AG09309 (cell line): ENCODE measurements at regions not wholly inside any gene's neighbourhood (a gene's known extent, or its start where the extent isn't known, plus 50 kb on each side); places are given as distances from the start of the nearest gene placed in this dataset.

Experiments used
- DNase-seq: peaks from one replicate; pipeline ENCODE4 v3.0.0-alpha.2; 2010; ENCODE audit warnings: low read depth
- H3K4me3 ChIP-seq: 2 replicates; pipeline ENCODE4 v1.5.1; 2011; ENCODE audit warnings: mild to moderate bottlenecking, low read depth, low read length, moderate library complexity; ENCODE audit not compliant: control insufficient read depth
- TF ChIP-seq, protein P1 (sequence below): IDR thresholded peaks from 2 replicates; pipeline ENCODE4 v1.5.1; 2011; ENCODE audit warnings: mild to moderate bottlenecking, low read depth, low read length, inconsistent platforms; ENCODE audit not compliant: insufficient read depth, control insufficient read depth; ENCODE audit errors: missing control alignments

DNA sequence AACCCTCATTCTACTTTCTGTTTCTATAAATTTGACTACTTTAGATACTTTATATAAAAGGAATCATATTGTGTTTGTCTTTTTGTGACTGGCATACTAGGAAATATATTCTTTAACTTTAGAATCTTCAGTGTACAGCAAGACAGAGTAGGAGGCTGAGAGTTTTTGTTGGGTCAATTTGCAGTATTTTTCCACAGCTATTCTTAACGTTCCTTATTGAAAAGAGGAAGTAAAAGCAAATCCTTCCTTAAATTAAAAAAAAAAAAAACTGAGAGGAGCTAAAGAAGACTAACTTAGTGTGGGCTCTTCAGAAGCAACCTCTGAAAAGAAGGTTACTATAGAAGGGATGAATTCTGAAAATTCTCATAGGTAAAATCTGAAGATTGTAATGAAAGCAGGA lies 1194.6 kb downstream of the ADGRL3 start:
- no peak overlapping the region for H3K4me3 ChIP-seq
- TF ChIP-seq, protein P1, sequence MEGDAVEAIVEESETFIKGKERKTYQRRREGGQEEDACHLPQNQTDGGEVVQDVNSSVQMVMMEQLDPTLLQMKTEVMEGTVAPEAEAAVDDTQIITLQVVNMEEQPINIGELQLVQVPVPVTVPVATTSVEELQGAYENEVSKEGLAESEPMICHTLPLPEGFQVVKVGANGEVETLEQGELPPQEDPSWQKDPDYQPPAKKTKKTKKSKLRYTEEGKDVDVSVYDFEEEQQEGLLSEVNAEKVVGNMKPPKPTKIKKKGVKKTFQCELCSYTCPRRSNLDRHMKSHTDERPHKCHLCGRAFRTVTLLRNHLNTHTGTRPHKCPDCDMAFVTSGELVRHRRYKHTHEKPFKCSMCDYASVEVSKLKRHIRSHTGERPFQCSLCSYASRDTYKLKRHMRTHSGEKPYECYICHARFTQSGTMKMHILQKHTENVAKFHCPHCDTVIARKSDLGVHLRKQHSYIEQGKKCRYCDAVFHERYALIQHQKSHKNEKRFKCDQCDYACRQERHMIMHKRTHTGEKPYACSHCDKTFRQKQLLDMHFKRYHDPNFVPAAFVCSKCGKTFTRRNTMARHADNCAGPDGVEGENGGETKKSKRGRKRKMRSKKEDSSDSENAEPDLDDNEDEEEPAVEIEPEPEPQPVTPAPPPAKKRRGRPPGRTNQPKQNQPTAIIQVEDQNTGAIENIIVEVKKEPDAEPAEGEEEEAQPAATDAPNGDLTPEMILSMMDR: no peak
- no peak for DNase-seq

DNA sequence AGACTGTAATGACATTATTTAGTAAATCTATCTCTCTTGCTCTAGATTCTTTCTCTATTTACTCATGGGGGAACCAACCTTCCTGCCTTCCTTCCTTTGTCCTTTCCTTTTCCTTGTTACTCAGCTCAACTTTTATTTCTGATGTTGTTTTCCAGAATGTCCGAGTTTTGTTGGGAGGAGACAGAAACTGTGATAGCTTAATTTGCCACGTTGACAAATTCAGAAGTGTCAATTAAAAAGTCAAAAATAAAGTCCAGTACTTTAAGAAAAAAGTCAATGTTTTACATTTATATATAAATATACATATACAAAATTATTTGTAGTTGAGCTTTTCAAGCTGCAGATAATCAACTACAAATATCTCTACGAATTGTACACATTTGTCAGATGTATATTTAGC lies 1187.7 kb downstream of the ADGRL3 start:
- H3K4me3 ChIP-seq: no peak overlapping the region
- TF ChIP-seq, protein P1: no peak
- no peak for DNase-seq

DNA sequence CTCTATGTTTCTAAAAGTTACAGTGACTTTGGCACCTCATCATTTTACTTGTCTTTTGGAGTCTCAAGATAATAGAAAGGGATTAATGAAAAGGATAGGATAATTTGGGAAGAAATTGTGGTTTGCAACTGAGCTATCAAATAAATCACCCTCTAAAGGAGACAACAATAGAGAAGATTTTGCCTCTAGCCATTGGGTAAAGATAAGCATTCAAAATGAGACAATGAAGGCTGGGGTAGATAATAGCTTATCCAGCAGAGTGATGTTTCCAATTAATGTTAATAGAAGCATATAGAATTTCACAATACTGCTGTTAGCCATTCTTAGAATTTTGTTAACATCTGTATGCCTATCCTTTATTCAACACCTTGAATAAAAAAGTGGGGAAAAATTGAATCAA lies 1177.6 kb downstream of the ADGRL3 start:
- H3K4me3 ChIP-seq: no peak overlapping the region
- no peak for DNase-seq
- TF ChIP-seq, protein P1: no peak

DNA sequence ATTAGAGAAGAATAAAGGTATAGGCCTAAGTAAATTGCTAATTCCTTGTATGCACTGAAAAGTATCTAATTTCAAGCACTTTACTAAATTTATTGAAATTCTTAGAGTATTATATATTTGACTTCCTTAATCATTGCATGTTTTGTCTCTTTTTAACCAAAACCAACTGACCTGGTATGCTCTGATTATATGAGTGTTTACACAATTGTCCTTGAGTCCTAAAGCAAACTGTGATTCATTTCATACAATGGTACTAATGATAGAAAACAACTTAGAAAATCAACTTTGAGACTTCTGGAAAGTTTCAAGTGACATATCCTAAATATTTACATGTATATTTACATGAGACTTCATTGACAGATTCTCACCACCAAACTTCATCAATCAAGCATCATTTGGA lies 1177.1 kb downstream of the ADGRL3 start:
- H3K4me3 ChIP-seq: no peak overlapping the region
- DNase-seq: no peak
- TF ChIP-seq, protein P1: no peak

DNA sequence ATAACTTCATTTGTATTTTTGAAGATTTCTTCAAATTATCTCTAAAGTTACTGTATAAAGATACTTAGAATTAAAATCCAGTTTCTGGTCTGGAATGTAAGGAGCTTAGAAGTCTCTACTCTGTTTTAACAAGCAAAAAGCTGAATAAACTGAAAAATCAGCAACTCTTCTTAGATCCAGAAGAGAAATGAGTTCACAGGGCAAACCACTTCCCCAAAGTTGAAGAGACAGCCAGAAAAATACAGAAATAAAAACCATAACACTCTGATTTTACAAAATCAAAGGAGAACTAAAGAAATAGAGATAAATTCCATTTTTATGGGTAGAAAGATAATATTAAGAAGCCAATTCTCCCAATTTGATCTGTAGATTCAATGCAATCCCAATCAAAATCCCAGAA lies 1166.8 kb downstream of the ADGRL3 start:
- no peak for DNase-seq
- H3K4me3 ChIP-seq: no peak overlapping the region
- TF ChIP-seq, protein P1: no peak

DNA sequence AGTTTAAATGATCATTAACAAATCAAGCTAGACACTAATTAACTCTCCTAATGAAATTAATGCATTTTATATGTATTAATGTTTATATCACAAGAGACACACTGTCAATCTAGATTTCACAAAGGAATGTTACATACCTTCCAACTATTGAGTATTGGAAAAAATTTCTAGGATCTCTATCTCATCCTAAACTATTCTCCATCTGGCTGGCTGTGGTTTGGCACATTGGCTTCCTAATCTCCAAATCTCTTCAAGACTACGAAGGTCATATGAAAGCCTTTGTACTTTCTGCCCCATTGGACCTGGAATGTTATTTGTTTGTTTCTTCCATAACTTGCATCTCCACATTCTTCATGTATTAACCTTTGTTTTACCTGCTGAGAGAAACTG lies 1160.0 kb downstream of the ADGRL3 start:
- TF ChIP-seq, protein P1: no peak
- no peak overlapping the region for H3K4me3 ChIP-seq
- DNase-seq: no peak
